ENCODE measurements at regions not wholly inside any gene's neighbourhood (a gene's known extent, or its start where the extent isn't known, plus 50 kb on each side); places are given as distances from the start of the nearest gene placed in this dataset.

- no peak overlapping the region for H3K27ac Mint-ChIP-seq
- no peaks in the 10 kb centered on the region for H3K36me3 Mint-ChIP-seq
- no peaks in the 10 kb centered on the region for H3K4me1 Mint-ChIP-seq
- no peak overlapping the region for H3K4me3 Mint-ChIP-seq
- H3K9me3 Mint-ChIP-seq = peaks cover 0 to 29% (median 6%) of the 10 kb centered on the region in 6 donors
- peaks cover 0 to 7% (median 0%) of the 10 kb centered on the region in 3 donors for H3K27me3 Mint-ChIP-seq (ENCODE audit: low read depth in 3 of 3)
- no peak for DNase-seq
These were observed 1143.4 kb upstream of the SORCS1 start for GRCh38 chr10:108307925-108308312.

- DNase-seq = no peak
- Mint-ChIP-seq H3K27me3 (ENCODE audit: low read depth in 3 of 3) (peaks cover 0 to 7% (median 0%) of the 10 kb centered on the region in 3 donors), H3K36me3 (peaks cover 0 to 3% (median 0%) of the 10 kb centered on the region in 3 donors), H3K4me1 (no peaks in the 10 kb centered on the region), H3K27ac (no peak overlapping the region), H3K9me3 (peaks cover 0 to 34% (median 8%) of the 10 kb centered on the region in 6 donors), H3K4me3 (no peak overlapping the region)
These were observed 1142.9 kb upstream of the SORCS1 start for GRCh38 chr10:108307250-108307924.

- Mint-ChIP-seq H3K4me1 (no peaks in the 10 kb centered on the region), H3K27ac (no peak overlapping the region), H3K4me3 (no peak overlapping the region), H3K9me3 (peaks cover 5 to 30% (median 10%) of the 10 kb centered on the region in 6 donors), H3K36me3 (peaks cover 0 to 4% (median 0%) of the 10 kb centered on the region in 3 donors), H3K27me3 (ENCODE audit: low read depth in 3 of 3) (peaks cover 0 to 7% (median 0%) of the 10 kb centered on the region in 3 donors)
- no peak for DNase-seq
These were observed 1138.6 kb upstream of the SORCS1 start for GRCh38 chr10:108303149-108303548.

GRCh38 chr10:108301002-108301401 lies 1136.5 kb upstream of the SORCS1 start:
- Mint-ChIP-seq H3K4me1 (no peaks in the 10 kb centered on the region), H3K27me3 (ENCODE audit: low read depth in 3 of 3) (peaks cover 0 to 7% (median 0%) of the 10 kb centered on the region in 3 donors), H3K27ac (no peak overlapping the region), H3K9me3 (peaks cover 5 to 30% (median 12%) of the 10 kb centered on the region in 6 donors), H3K4me3 (no peak overlapping the region), H3K36me3 (peaks cover 0 to 4% (median 0%) of the 10 kb centered on the region in 3 donors)
- DNase-seq = no peak

- Mint-ChIP-seq H3K9me3 (peaks cover 5 to 39% (median 18%) of the 10 kb centered on the region in 6 donors), H3K4me1 (no peaks in the 10 kb centered on the region), H3K4me3 (no peak overlapping the region), H3K27me3 (ENCODE audit: low read depth in 3 of 3) (no peaks in the 10 kb centered on the region), H3K27ac (no peak overlapping the region), H3K36me3 (no peaks in the 10 kb centered on the region)
- no peak for DNase-seq
These were observed 1126.3 kb upstream of the SORCS1 start for GRCh38 chr10:108290823-108291222.

- H3K36me3 Mint-ChIP-seq = peaks cover 0 to 4% (median 0%) of the 10 kb centered on the region in 3 donors
- H3K27me3 Mint-ChIP-seq (ENCODE audit: low read depth in 3 of 3) = peaks cover 0 to 2% (median 0%) of the 10 kb centered on the region in 3 donors
- DNase-seq = no peak
- no peak overlapping the region for H3K27ac Mint-ChIP-seq
- H3K4me1 Mint-ChIP-seq = no peaks in the 10 kb centered on the region
- peaks cover 1 to 43% (median 12%) of the 10 kb centered on the region in 6 donors for H3K9me3 Mint-ChIP-seq
- no peak overlapping the region for H3K4me3 Mint-ChIP-seq
These were observed 1111.6 kb upstream of the SORCS1 start for GRCh38 chr10:108275895-108276685.

GRCh38 chr10:108260383-108260906 lies 1095.9 kb upstream of the SORCS1 start:
- peaks cover 0 to 21% (median 6%) of the 10 kb centered on the region in 6 donors for H3K9me3 Mint-ChIP-seq
- no peak for DNase-seq
- no peak overlapping the region for H3K4me3 Mint-ChIP-seq
- H3K4me1 Mint-ChIP-seq = no peaks in the 10 kb centered on the region
- H3K36me3 Mint-ChIP-seq = no peaks in the 10 kb centered on the region
- H3K27me3 Mint-ChIP-seq (ENCODE audit: low read depth in 3 of 3) = no peaks in the 10 kb centered on the region
- H3K27ac Mint-ChIP-seq = no peak overlapping the region

GRCh38 chr10:108254089-108254488 lies 1089.6 kb upstream of the SORCS1 start:
- no peaks in the 10 kb centered on the region for H3K27me3 Mint-ChIP-seq (ENCODE audit: low read depth in 3 of 3)

DNA sequence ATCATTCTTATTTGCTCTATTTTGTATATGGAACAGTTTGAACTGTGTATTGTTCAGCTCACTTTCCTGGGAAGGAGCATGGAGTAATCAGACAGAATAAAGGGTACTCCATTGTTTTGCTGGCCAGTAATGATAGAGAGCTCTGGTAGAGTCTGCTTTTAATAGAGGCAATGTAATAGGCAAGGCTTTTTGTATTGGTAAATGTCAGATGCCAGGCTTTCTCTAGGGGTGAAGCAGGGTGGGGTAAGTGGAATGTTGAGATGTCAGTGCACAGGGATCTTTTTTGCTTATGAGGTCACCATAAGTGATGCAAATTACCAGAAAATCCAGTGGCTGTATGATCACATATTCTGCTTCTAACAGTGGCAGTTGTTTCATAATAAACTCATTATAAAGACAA lies 1088.3 kb upstream of the SORCS1 start:
- no peak for DNase-seq
- Mint-ChIP-seq H3K27ac (no peak overlapping the region), H3K36me3 (no peaks in the 10 kb centered on the region)

More at GRCh38 chr10:108254089-108254488, 1089.6 kb upstream of the SORCS1 start:
- Mint-ChIP-seq H3K36me3 (no peaks in the 10 kb centered on the region), H3K4me1 (no peaks in the 10 kb centered on the region), H3K4me3 (no peak overlapping the region), H3K9me3 (peaks cover 5 to 22% (median 14%) of the 10 kb centered on the region in 6 donors), H3K27ac (no peak overlapping the region)
- DNase-seq = no peak

GRCh38 chr10:108250936-108251620 lies 1086.6 kb upstream of the SORCS1 start:
- H3K9me3 Mint-ChIP-seq = peaks cover 13 to 46% (median 32%) of the 10 kb centered on the region in 6 donors
- no peaks in the 10 kb centered on the region for H3K4me1 Mint-ChIP-seq
- H3K36me3 Mint-ChIP-seq = no peaks in the 10 kb centered on the region
- H3K4me3 Mint-ChIP-seq = no peak overlapping the region
- H3K27me3 Mint-ChIP-seq (ENCODE audit: low read depth in 3 of 3) = no peaks in the 10 kb centered on the region
- H3K27ac Mint-ChIP-seq = no peak overlapping the region
- no peak for DNase-seq

More for the DNA sequence above, 1088.3 kb upstream of the SORCS1 start:
- no peak overlapping the region for H3K4me3 Mint-ChIP-seq
- peaks cover 9 to 30% (median 18%) of the 10 kb centered on the region in 6 donors for H3K9me3 Mint-ChIP-seq
- H3K27me3 Mint-ChIP-seq (ENCODE audit: low read depth in 3 of 3) = no peaks in the 10 kb centered on the region
- no peaks in the 10 kb centered on the region for H3K4me1 Mint-ChIP-seq

- Mint-ChIP-seq H3K27ac (no peak overlapping the region), H3K9me3 (peaks cover 11 to 43% (median 31%) of the 10 kb centered on the region in 6 donors), H3K36me3 (no peaks in the 10 kb centered on the region), H3K27me3 (ENCODE audit: low read depth in 3 of 3) (no peaks in the 10 kb centered on the region), H3K4me3 (no peak overlapping the region), H3K4me1 (no peaks in the 10 kb centered on the region)
- DNase-seq = no peak
These were observed 1085.4 kb upstream of the SORCS1 start for GRCh38 chr10:108249940-108250339.

DNA sequence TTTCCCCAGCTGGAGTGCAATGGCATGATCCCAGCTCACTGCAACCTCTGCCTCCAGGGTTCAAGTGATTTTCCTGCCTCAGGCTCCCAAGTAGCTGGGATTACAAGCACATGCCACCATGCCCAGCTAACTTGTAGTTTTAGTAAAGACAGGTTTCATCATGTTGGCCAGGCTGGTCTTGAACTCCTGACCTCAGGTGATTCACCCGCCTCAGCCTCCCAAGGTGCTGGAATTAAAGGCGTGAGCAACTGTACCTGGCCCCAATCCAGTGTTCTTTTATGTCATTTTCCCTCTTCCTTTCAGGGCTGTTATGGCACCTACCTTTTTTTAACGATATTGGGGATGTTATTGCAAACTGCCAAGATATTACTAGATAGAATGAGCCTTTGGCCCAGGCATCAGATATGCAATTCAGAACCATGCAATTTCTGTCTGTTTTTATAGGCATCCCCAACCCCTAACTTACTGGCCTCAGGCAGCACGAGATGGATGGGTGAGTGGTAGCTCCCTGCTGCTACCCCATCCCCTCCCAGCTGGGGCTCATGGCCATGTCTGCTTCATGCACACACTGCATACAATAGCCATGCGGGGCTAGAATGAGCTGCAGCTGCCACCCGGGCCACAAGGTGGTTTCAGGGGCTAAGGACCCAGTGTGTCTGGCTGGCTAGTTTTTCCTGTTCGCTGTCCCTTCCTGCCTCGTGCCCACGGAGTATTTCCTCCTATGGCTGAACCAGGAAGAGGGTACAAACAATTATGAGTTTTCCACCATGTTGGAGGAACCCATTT lies 1080.1 kb upstream of the SORCS1 start:
- Mint-ChIP-seq H3K36me3 (no peaks in the 10 kb centered on the region), H3K9me3 (peaks cover 9 to 53% (median 34%) of the 10 kb centered on the region in 6 donors), H3K4me3 (no peak overlapping the region), H3K4me1 (no peaks in the 10 kb centered on the region), H3K27me3 (ENCODE audit: low read depth in 3 of 3) (no peaks in the 10 kb centered on the region), H3K27ac (no peak overlapping the region)
- DNase-seq = no peak

DNA sequence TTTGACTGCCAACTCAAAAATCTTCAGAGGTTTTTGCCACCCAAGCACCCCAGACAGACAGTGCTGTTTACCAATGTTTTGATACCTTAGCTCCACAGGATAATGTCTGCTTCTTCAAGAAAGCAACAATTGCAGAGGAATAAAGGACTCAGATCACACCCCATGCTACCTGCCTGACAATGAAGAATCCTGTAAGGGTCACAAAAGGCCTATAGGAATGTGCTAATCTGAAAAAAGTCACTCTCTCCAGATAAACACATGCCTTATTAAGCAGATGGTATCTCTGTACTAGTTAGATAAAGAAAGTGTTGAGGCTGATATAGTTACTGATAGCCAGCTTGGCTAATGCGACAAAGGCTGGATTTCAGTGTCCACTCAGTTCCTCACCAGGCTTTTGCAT lies 1076.7 kb upstream of the SORCS1 start:
- Mint-ChIP-seq H3K36me3 (no peaks in the 10 kb centered on the region), H3K4me1 (no peaks in the 10 kb centered on the region), H3K9me3 (peaks cover 5 to 41% (median 14%) of the 10 kb centered on the region in 6 donors), H3K4me3 (no peak overlapping the region), H3K27ac (no peak overlapping the region), H3K27me3 (ENCODE audit: low read depth in 3 of 3) (no peaks in the 10 kb centered on the region)
- no peak for DNase-seq
